SK-N-MC (cell line): ENCODE measurements at regions not wholly inside any gene's neighbourhood (a gene's known extent, or its start where the extent isn't known, plus 50 kb on each side); places are given as distances from the start of the nearest gene placed in this dataset.

Experiments used
- EZH2 ChIP-seq: fragments of 200-600 bp; sonication (generic); IDR thresholded peaks from one replicate; pipeline ENCODE4 v1.6.1; 2017; ENCODE audit warnings: antibody characterized with exemption
- FOXP2 ChIP-seq: optimal IDR thresholded peaks from 2 replicates; pipeline ENCODE3; 2011; ENCODE audit warnings: mild to moderate bottlenecking, moderate library complexity; ENCODE audit not compliant: insufficient read depth; ENCODE audit errors: extremely low read length, control extremely low read depth
- POLR2AphosphoS5 ChIP-seq: IDR thresholded peaks from 2 replicates; pipeline ENCODE4 v1.6.1; 2012; ENCODE audit warnings: mild to moderate bottlenecking, low read depth, low read length, borderline replicate concordance

- TF ChIP-seq POLR2AphosphoS5 (no peak), EZH2 (no peak), FOXP2 (no peak)
Observed at GRCh38 chr15:77721963-77722362, 89.3 kb upstream of the LINGO1 start.
